ENCODE measurements at regions not wholly inside any gene's neighbourhood (a gene's known extent, or its start where the extent isn't known, plus 50 kb on each side); places are given as distances from the start of the nearest gene placed in this dataset.

- TF ChIP-seq CTCF (IDR thresholded peaks at IDR 0.05): no peak
- no peak for TF ChIP-seq POLR2A (IDR thresholded peaks at IDR 0.05)
These were observed 127.1 kb upstream of the TANK start for GRCh38 chr2:161033059-161033660.

All from esophagus squamous epithelium (tissue), 4 donors.